Fibroblast of lung (primary cell): ENCODE measurements at regions not wholly inside any gene's neighbourhood (a gene's known extent, or its start where the extent isn't known, plus 50 kb on each side); places are given as distances from the start of the nearest gene placed in this dataset.
"Not testable (repeated sequence)": the region's sequence is repeated elsewhere in the genome, so short reads cannot be mapped to it uniquely, and the experiment has no call there.

Experiments
- DNase-seq, 2 donors: peaks; one replicate each; pipeline versions ENCODE4 v3.0.0 to v3.0.0-alpha.2; 2010; ENCODE audit warnings: low read depth in 2 of 2
- H2AFZ ChIP-seq: 2 replicates; pipeline ENCODE4 v1.5.1; 2012; ENCODE audit warnings: low read length, control low read depth, inconsistent platforms
- H3K27ac ChIP-seq: 2 replicates; pipeline ENCODE4 v1.5.1; 2011; ENCODE audit warnings: low read length, control low read depth; ENCODE audit not compliant: insufficient read depth
- H3K27me3 ChIP-seq: 2 replicates; pipeline ENCODE4 v1.5.1; 2011; ENCODE audit warnings: mild to moderate bottlenecking, low read length; ENCODE audit not compliant: control insufficient read depth, insufficient read depth
- H3K36me3 ChIP-seq: 2 replicates; pipeline ENCODE4 v1.5.1; 2011; ENCODE audit warnings: low read length; ENCODE audit not compliant: control insufficient read depth, insufficient read depth
- H3K4me1 ChIP-seq: 2 replicates; pipeline ENCODE4 v1.5.1; 2011; ENCODE audit warnings: low read length; ENCODE audit not compliant: control insufficient read depth, insufficient read depth; ENCODE audit errors: extremely low read depth
- H3K4me2 ChIP-seq: 2 replicates; pipeline ENCODE4 v1.5.1; 2011; ENCODE audit warnings: low read length, control low read depth; ENCODE audit not compliant: insufficient read depth; ENCODE audit errors: extremely low read depth
- H3K4me3 ChIP-seq, 4 experiments: fragments of 200-600 bp in 1 of 4; sonication (generic) in 1 of 4; replicated peaks in 1 of 4; 2 replicates each; pipeline ENCODE4 v1.5.1; 2011 to 2016; ENCODE audit warnings: low read length in 4 of 4, low read depth in 3 of 4, mild to moderate bottlenecking in 3 of 4, control low read depth in 2 of 4, inconsistent platforms in 1 of 4, mixed read lengths in 1 of 4; ENCODE audit not compliant: insufficient read depth in 1 of 4; ENCODE audit errors: control extremely low read depth in 1 of 4
- H3K79me2 ChIP-seq: 2 replicates; pipeline ENCODE4 v1.5.1; 2012; ENCODE audit warnings: mild to moderate bottlenecking, low read length, inconsistent platforms; ENCODE audit not compliant: control insufficient read depth, insufficient read depth
- H3K9ac ChIP-seq: 2 replicates; pipeline ENCODE4 v1.5.1; 2011; ENCODE audit warnings: mild to moderate bottlenecking, low read length, control low read depth; ENCODE audit not compliant: insufficient read depth
- H3K9me3 ChIP-seq: 2 replicates; pipeline ENCODE4 v1.5.1; 2012; ENCODE audit warnings: low read depth, low read length; ENCODE audit not compliant: control insufficient read depth, insufficient read depth
- H4K20me1 ChIP-seq: 2 replicates; pipeline ENCODE4 v1.5.1; 2011; ENCODE audit warnings: low read length; ENCODE audit not compliant: control insufficient read depth, insufficient read depth; ENCODE audit errors: extremely low read depth
- EZH2 ChIP-seq: IDR thresholded peaks from 2 replicates; pipeline ENCODE4 v1.5.1; 2012; ENCODE audit warnings: low read length, control low read depth, mild to moderate bottlenecking; ENCODE audit errors: missing control alignments
- TF ChIP-seq, protein P1 (sequence below), 2 donors: IDR thresholded peaks in 1 of 2; conservative IDR thresholded peaks in 1 of 2; 1 replicate in 1 of 2; 2 replicates in 1 of 2; pipeline ENCODE4 v1.5.1; 2011 to 2012; ENCODE audit warnings: low read length in 2 of 2, control low read depth in 1 of 2, inconsistent platforms in 1 of 2, low read depth in 1 of 2, mild to moderate bottlenecking in 1 of 2

DNA sequence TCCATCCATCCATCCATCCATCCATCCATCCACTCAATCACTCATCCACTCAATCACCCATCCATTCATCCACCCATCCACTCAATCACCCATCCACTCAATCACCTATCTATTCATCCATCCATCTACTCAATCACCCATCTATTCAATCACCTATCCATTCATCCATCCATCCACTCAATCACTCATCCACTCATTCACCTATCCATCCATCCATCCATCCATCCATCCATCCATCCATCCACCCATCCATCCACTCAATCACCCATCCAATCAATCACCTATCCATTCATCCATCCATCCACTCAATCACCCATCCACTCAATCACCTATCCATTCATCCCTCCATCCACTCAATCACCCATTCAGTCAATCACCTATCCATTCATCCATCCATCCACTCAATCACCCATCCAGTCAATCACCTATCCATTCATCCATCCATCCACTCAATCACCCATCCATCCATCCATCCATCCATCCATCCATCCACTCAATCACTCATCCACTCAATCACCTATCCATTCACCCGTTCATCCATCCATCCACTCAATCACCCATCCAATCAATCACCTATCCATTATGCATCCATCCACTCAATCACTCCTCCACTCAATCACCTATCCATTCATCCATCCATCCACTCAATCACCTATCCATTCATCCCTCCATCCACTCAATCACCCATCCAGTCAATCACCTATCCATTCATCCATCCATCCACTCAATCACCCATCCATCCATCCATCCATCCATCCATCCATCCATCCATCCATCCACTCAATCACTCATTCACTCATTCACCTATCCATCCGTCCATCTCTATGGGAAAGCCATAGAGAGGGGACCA is 114.7 kb upstream of the ZBTB40 start:
- not testable (repeated sequence) for H3K4me2 ChIP-seq, H3K9ac ChIP-seq, H4K20me1 ChIP-seq, H3K79me2 ChIP-seq, H3K4me3 ChIP-seq, H3K36me3 ChIP-seq, H3K4me1 ChIP-seq, H3K9me3 ChIP-seq, H3K27ac ChIP-seq, H2AFZ ChIP-seq, DNase-seq
- H3K27me3 ChIP-seq: peaks cover 20% of the 10 kb centered on the region

DNA sequence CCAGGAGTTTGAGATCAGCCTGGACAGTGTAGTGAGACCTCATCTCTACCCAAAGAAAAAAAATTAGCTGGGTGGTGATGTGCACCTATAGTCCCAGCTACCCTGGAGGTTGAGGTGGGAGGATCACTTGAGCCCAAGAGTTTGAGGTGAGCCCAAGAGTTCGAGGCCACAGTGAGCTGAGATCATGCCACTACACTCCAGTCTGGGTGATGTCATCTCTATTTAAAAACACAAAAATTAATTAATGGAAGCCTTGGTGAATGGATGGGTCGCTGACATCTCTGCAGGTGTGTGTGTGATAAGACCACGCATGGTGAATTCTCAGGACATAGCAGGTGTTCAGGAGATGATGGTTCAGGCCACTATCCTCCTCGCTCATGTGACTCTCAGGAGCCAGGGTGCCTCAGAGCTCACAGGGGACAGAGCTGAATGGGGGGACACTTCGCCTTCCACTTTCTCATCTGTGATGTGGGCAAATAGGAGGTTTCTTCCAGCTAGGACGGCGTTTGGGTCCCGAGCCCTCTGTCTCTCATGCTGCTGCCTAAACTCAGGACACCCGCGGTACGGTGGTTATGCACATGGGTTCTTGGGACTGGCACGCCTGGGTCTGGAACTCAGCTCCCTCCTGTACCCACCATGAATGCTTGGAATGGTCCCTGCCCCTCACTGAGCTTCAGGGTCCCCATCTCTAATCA is 113.4 kb upstream of the ZBTB40 start:
- no peaks in the 10 kb centered on the region for H3K4me1 ChIP-seq
- no peak overlapping the region for H3K9ac ChIP-seq
- H4K20me1 ChIP-seq: no peaks in the 10 kb centered on the region
- H2AFZ ChIP-seq: no peak overlapping the region
- H3K4me3 ChIP-seq: no peak overlapping the region
- no peaks in the 10 kb centered on the region for H3K79me2 ChIP-seq
- H3K9me3 ChIP-seq: no peaks in the 10 kb centered on the region
- no peak for DNase-seq
- H3K27me3 ChIP-seq: peaks cover 24% of the 10 kb centered on the region
- TF ChIP-seq EZH2: no peak
- TF ChIP-seq, protein P1, sequence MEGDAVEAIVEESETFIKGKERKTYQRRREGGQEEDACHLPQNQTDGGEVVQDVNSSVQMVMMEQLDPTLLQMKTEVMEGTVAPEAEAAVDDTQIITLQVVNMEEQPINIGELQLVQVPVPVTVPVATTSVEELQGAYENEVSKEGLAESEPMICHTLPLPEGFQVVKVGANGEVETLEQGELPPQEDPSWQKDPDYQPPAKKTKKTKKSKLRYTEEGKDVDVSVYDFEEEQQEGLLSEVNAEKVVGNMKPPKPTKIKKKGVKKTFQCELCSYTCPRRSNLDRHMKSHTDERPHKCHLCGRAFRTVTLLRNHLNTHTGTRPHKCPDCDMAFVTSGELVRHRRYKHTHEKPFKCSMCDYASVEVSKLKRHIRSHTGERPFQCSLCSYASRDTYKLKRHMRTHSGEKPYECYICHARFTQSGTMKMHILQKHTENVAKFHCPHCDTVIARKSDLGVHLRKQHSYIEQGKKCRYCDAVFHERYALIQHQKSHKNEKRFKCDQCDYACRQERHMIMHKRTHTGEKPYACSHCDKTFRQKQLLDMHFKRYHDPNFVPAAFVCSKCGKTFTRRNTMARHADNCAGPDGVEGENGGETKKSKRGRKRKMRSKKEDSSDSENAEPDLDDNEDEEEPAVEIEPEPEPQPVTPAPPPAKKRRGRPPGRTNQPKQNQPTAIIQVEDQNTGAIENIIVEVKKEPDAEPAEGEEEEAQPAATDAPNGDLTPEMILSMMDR (conservative IDR thresholded peaks at IDR 0.05 in 1 of 2, IDR thresholded peaks at IDR 0.05 in 1 of 2; ENCODE audit: low read depth in 1 of 2, low read length in 2 of 2): no peak
- no peak overlapping the region for H3K4me2 ChIP-seq
- H3K27ac ChIP-seq: no peak overlapping the region
- no peaks in the 10 kb centered on the region for H3K36me3 ChIP-seq

DNA sequence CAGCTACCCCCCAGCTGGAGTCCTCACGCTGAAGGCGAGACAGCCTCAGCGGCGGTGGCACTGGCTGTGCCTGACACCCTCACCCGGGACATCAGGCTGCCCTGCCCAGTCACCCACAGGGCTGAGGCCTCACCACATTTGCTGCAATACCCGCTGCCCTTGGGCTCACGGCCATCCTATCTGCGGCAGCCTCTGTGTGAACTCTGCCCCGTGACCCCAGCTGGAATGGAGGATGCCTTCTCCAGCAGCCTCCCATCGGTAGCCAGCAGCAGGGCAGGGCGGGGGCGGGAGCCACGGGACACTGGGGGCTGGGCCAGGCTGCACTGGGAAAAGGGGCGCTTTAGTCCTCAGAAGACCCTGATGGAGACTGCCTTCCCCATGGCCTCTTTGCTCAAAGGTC is 112.4 kb upstream of the ZBTB40 start:
- no peak overlapping the region for H3K4me3 ChIP-seq
- DNase-seq: peak in 1 of 2 donors; percentile 17
- no peaks in the 10 kb centered on the region for H4K20me1 ChIP-seq
- H3K9ac ChIP-seq: no peak overlapping the region
- H3K27me3 ChIP-seq: peaks cover 29% of the 10 kb centered on the region
- no peaks in the 10 kb centered on the region for H3K79me2 ChIP-seq
- H3K27ac ChIP-seq: no peak overlapping the region
- H3K9me3 ChIP-seq: no peaks in the 10 kb centered on the region
- TF ChIP-seq, protein P1 (conservative IDR thresholded peaks at IDR 0.05 in 1 of 2, IDR thresholded peaks at IDR 0.05 in 1 of 2; ENCODE audit: low read depth in 1 of 2, low read length in 2 of 2): no peak
- TF ChIP-seq EZH2: no peak
- H3K4me1 ChIP-seq: no peaks in the 10 kb centered on the region
- H2AFZ ChIP-seq: no peak overlapping the region
- H3K4me2 ChIP-seq: no peak overlapping the region
- no peaks in the 10 kb centered on the region for H3K36me3 ChIP-seq
